Tibial nerve (tissue), 4 donors: ENCODE measurements at regions not wholly inside any gene's neighbourhood (a gene's known extent, or its start where the extent isn't known, plus 50 kb on each side); places are given as distances from the start of the nearest gene placed in this dataset.
"Not testable (repeated sequence)": the region's sequence is repeated elsewhere in the genome, so short reads cannot be mapped to it uniquely, and the experiment has no call there.

ENCODE experiments used
- CTCF ChIP-seq, 5 experiments: fragments of 200-600 bp in 3 of 5; fragments of 450-650 bp in 2 of 5; sonication (generic) in 3 of 5; IDR thresholded peaks; one replicate each; pipeline ENCODE4 v1.5.1; 2016 to 2019; ENCODE audit warnings: antibody characterized with exemption in 5 of 5, mild to moderate bottlenecking in 3 of 5, moderate library complexity in 2 of 5
- EP300 ChIP-seq, 2 donors: sonication (generic); formaldehyde crosslinking; IDR thresholded peaks; one replicate each; pipeline ENCODE4 v1.6.1; 2017; ENCODE audit warnings: antibody characterized with exemption in 2 of 2, mild to moderate bottlenecking in 1 of 2
- POLR2A ChIP-seq, 2 donors: fragments of 450-650 bp; IDR thresholded peaks; one replicate each; pipeline ENCODE4 v1.6.1; 2017; ENCODE audit warnings: antibody characterized with exemption in 2 of 2, mild to moderate bottlenecking in 2 of 2, moderate library complexity in 2 of 2

- not testable (repeated sequence) for TF ChIP-seq CTCF, POLR2A, EP300 (IDR thresholded peaks at IDR 0.05)
Measured at GRCh38 chr21:28164519-28164918, 828.2 kb downstream of the LTN1 start.
